HG02642 (cell line): ENCODE measurements at regions not wholly inside any gene's neighbourhood (a gene's known extent, or its start where the extent isn't known, plus 50 kb on each side); places are given as distances from the start of the nearest gene placed in this dataset.

ENCODE experiments used
- ATAC-seq: cut with Tn5 transposase; IDR thresholded peaks from one replicate; pipeline ENCODE4 v1.9.1; 2021; ENCODE audit warnings: mild to moderate bottlenecking; ENCODE audit not compliant: unreplicated experiment, poor library complexity

GRCh38 chr2:183605440-183605839, 481.2 kb downstream of the NUP35 start:
- ATAC-seq, result no peak

GRCh38 chr2:183606022-183606717, 481.9 kb downstream of the NUP35 start:
- no peak for ATAC-seq

- ATAC-seq, result no peak
Measured at GRCh38 chr2:183606718-183607085, 482.5 kb downstream of the NUP35 start.

- ATAC-seq, result no peak
Measured at GRCh38 chr2:183607995-183608394, 483.8 kb downstream of the NUP35 start.

- ATAC-seq, result no peak
Measured at GRCh38 chr2:183608747-183609146, 484.5 kb downstream of the NUP35 start.

- no peak for ATAC-seq
Measured at GRCh38 chr2:183610724-183611123, 486.5 kb downstream of the NUP35 start.

GRCh38 chr2:183614799-183615435, 490.7 kb downstream of the NUP35 start:
- no peak for ATAC-seq

GRCh38 chr2:183623227-183623626, 499.0 kb downstream of the NUP35 start:
- no peak for ATAC-seq

GRCh38 chr2:183630964-183631363, 506.7 kb downstream of the NUP35 start:
- no peak for ATAC-seq

- ATAC-seq, result no peak
Measured at GRCh38 chr2:183656121-183656520, 531.9 kb downstream of the NUP35 start.

- no peak for ATAC-seq
Measured at GRCh38 chr2:183665425-183665824, 541.2 kb downstream of the NUP35 start.

- ATAC-seq, result no peak
Measured at GRCh38 chr2:183666031-183666430, 541.8 kb downstream of the NUP35 start.

- no peak for ATAC-seq
Measured at GRCh38 chr2:183671233-183671632, 547.0 kb downstream of the NUP35 start.

GRCh38 chr2:183678908-183679307, 554.7 kb downstream of the NUP35 start:
- no peak for ATAC-seq

GRCh38 chr2:183680573-183680972, 556.3 kb downstream of the NUP35 start:
- no peak for ATAC-seq

GRCh38 chr2:183684686-183685085, 560.4 kb downstream of the NUP35 start:
- ATAC-seq, result no peak

- no peak for ATAC-seq
Measured at GRCh38 chr2:183696028-183696427, 571.8 kb downstream of the NUP35 start.

GRCh38 chr2:183709829-183710228, 585.6 kb downstream of the NUP35 start:
- ATAC-seq, result no peak

- no peak for ATAC-seq
Measured at GRCh38 chr2:183718246-183718645, 594.0 kb downstream of the NUP35 start.

GRCh38 chr2:183723278-183723677, 599.0 kb downstream of the NUP35 start:
- no peak for ATAC-seq

- ATAC-seq, result no peak
Measured at GRCh38 chr2:183729380-183729779, 605.1 kb downstream of the NUP35 start.

- ATAC-seq, result no peak
Measured at GRCh38 chr2:183740241-183740640, 616.0 kb downstream of the NUP35 start.
